Omental fat pad (tissue), 3 donors: ENCODE measurements at regions not wholly inside any gene's neighbourhood (a gene's known extent, or its start where the extent isn't known, plus 50 kb on each side); places are given as distances from the start of the nearest gene placed in this dataset.

Experiments used
- ATAC-seq: fragments of 150-250 bp; one replicate; pipeline ENCODE4 v1.9.1; 2016; ENCODE audit warnings: mild to moderate bottlenecking, moderate library complexity; ENCODE audit not compliant: low FRiP score
- DNase-seq: peaks from one replicate; pipeline ENCODE4 v3.0.0-alpha.2; 2019; ENCODE audit warnings: low spot score
- TF ChIP-seq, protein P1 (sequence below), 3 donors: fragments of 450-650 bp; IDR thresholded peaks; one replicate each; pipeline ENCODE4 v1.5.1; 2016 to 2017; ENCODE audit warnings: antibody characterized with exemption in 3 of 3, mild to moderate bottlenecking in 3 of 3, moderate library complexity in 2 of 3

DNA sequence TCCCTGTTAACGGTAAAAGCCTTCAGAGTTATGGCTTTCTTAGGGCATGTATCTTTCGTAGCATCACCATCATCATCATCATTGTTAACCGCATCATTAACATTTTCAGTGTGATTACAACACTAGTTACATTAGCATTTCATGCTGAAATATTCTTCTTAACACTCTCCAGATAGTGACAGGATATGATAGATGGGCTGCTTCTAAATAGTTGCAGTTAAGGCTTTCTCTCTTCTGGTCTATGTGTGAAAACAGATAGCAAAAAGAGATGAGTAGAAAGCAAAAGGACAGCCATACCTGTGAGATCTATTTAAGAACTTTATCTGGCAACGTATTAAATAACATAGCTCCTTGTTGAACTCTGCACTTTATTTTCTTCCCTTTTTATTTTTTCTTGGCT, 1069.8 kb downstream of the ADGRL3 start:
- TF ChIP-seq, protein P1, sequence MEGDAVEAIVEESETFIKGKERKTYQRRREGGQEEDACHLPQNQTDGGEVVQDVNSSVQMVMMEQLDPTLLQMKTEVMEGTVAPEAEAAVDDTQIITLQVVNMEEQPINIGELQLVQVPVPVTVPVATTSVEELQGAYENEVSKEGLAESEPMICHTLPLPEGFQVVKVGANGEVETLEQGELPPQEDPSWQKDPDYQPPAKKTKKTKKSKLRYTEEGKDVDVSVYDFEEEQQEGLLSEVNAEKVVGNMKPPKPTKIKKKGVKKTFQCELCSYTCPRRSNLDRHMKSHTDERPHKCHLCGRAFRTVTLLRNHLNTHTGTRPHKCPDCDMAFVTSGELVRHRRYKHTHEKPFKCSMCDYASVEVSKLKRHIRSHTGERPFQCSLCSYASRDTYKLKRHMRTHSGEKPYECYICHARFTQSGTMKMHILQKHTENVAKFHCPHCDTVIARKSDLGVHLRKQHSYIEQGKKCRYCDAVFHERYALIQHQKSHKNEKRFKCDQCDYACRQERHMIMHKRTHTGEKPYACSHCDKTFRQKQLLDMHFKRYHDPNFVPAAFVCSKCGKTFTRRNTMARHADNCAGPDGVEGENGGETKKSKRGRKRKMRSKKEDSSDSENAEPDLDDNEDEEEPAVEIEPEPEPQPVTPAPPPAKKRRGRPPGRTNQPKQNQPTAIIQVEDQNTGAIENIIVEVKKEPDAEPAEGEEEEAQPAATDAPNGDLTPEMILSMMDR (IDR thresholded peaks at IDR 0.05): no peak
- ATAC-seq (no peak), DNase-seq (no peak)

DNA sequence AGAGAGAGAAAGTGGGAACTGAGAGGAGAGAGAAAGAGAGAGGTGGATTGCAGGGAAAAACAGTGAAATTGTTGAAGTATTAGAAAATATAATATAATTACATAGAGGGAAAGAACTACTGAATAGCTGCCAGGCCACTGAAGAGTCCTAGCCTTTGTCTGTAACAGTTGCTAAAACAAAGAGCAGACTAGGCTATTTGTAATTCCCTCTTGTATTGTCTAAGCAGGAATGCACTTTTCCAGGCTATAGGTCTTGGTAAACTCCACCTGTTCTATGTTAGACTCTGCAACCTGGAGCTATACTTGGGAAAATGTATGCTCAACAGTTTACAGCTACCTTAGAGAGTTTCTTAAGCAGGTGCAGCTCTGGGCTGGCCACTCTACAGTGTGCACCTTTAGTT, 1063.3 kb downstream of the ADGRL3 start:
- TF ChIP-seq, protein P1 (IDR thresholded peaks at IDR 0.05): no peak
- no peak for DNase-seq
- ATAC-seq: no peak

DNA sequence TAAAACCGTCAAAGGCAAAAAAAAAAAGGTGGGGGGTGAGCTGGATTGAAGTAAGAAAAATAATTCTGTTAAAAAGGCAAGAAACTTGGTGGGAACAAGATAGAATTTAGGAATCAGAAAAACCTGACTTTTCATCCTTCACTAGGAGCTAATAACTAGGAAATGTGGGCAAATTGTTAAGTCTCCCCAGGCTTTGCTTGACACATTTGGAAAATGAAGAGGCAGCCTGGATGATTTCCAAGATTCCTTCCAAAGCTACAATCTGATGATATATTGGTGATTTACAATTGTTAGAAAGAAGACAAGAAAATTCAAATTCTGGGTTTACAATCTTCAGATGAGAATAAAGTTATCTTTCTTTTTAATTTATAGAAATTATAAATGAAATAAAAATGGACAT, 1062.5 kb downstream of the ADGRL3 start:
- ATAC-seq: no peak
- DNase-seq: no peak
- TF ChIP-seq, protein P1 (IDR thresholded peaks at IDR 0.05): no peak

DNA sequence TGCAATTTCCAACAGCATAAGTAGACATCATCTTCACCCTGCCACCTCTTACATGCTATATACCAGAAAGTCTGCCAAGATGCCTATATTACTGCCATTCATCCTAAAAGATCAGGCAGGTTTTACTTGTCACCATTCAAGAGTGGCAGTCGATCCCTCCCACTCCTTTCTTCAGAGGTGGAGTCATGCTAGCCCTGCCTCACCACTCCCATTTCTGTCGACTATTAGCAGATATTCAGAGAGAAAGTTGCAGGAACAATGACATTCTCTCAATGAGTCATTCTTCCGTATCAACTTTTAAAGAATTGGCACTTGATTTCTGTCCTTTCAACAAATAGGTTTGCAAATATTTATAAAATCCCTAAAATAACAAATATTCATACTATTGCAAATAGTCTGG, 1060.1 kb downstream of the ADGRL3 start:
- ATAC-seq (no peak), DNase-seq (no peak)
- TF ChIP-seq, protein P1 (IDR thresholded peaks at IDR 0.05): no peak

DNA sequence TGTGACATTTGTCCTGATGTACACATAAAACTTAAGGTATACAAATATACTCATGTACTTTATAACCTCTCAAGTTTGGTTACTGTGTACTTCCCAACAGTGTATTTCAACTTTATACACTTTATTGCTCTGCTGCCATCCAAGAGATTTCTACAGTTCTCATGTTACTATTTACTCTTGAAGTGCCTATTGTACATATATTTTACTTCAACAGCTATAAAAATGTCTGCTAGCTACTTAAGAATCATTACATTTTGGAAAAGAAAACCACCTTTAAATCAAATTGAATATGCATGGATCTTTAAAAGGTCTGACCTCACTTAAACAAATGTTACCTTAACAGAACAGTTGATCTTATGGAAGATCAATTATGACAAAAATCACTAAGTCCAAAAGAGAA, 1056.4 kb downstream of the ADGRL3 start:
- DNase-seq: no peak
- TF ChIP-seq, protein P1 (IDR thresholded peaks at IDR 0.05): no peak
- no peak for ATAC-seq

DNA sequence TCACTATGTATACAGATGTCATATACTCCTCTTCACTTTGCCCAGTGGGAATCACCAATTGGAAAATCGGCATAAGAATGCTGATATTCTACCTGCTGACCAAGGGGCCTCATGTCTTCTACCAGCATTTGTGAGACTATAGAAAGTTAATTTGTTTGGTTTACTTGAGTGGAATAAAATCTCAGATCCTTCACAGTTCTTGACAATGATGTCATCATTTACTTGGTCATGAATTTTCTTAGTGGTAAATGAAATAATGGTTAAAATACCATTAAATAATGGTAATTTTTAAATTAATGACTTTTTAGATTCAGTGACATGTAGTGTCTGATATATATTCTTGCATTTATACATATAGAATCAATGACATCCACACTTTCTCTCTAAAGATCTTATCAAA, 1052.6 kb downstream of the ADGRL3 start:
- DNase-seq (no peak), ATAC-seq (no peak)
- TF ChIP-seq, protein P1 (IDR thresholded peaks at IDR 0.05): no peak

DNA sequence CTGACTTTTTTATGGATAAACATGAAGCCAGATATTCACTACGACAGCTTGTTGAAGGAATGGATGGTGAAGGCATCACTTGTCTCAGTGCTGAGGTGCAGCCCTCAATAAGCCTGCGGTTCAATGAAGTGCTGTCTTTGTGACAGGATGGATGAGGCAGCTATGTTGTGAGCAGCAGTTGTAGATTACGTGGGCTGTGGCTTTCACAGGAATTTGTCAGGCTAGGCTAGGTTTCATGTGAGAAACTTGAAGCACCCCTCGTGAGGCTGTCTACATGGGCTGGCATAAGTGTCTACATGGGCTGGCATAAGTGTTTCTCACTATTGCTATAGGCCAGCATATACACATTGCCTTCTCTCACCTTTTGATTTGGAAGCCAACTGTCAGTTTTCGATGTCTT, 1050.0 kb downstream of the ADGRL3 start:
- no peak for DNase-seq
- no peak for ATAC-seq
- TF ChIP-seq, protein P1 (IDR thresholded peaks at IDR 0.05): no peak
